ENCODE measurements at regions not wholly inside any gene's neighbourhood (a gene's known extent, or its start where the extent isn't known, plus 50 kb on each side); places are given as distances from the start of the nearest gene placed in this dataset.
"Not testable (repeated sequence)": the region's sequence is repeated elsewhere in the genome, so short reads cannot be mapped to it uniquely, and the experiment has no call there.

DNA sequence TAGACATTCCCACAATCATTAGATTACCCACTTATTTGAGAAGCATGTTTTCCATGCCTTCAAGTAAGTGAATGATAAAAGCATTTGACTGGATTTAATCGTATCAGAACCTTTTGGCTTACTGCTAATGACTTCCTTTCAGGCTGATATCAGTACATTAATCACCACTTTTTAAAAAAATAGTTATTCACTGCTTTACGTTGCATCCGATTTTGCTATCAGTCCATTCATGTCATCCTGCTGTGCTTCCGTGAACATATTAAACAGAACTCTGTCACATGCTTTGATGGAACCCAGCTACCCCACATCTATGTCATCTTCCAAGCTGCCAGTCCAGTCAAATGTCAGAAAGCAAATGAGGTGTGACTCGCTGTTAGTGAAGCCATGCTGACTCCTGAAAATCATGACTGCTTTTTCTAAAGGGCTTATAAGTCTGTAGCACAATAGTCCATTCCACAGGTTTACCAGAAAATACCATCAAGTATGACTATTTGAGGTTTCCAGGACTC is 440.9 kb downstream of the IRS2 start:
- DNase-seq (ENCODE audit: low read depth in 2 of 3, low spot score in 2 of 3), result no peak

DNA sequence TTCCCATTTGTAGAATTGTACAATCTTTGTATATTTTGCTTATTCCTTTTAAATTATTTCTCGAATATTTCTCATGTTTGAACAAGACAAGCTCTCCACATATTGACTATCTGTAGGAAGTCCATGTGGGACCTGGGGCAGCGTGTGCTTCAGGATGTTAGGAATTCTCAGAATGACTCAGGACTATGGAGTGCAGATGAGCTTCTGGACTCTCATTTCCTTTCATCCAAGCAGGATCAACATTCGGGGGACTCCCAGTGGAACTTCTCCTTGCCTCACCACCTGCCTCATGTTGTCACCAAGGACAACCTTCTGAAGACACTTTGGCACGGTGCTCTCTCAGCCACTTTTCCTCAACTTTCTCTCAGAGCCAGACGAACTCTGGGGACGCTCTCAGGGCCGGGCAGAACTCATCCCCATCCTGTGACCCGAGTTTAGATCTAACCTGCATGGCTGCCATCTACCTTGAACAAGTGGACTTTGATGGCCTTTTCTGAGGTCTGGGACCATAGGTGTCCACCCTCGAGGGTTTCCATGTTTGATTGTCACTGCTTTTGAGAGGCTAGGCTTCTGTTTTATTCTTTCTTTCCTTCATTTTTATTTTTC is 441.7 kb downstream of the IRS2 start:
- no peak for DNase-seq (ENCODE audit: low read depth in 2 of 3, low spot score in 2 of 3)

- DNase-seq (ENCODE audit: low read depth in 2 of 3, low spot score in 2 of 3), result no peak
Observed at GRCh38 chr13:109336730-109337129, 449.7 kb downstream of the IRS2 start.

DNA sequence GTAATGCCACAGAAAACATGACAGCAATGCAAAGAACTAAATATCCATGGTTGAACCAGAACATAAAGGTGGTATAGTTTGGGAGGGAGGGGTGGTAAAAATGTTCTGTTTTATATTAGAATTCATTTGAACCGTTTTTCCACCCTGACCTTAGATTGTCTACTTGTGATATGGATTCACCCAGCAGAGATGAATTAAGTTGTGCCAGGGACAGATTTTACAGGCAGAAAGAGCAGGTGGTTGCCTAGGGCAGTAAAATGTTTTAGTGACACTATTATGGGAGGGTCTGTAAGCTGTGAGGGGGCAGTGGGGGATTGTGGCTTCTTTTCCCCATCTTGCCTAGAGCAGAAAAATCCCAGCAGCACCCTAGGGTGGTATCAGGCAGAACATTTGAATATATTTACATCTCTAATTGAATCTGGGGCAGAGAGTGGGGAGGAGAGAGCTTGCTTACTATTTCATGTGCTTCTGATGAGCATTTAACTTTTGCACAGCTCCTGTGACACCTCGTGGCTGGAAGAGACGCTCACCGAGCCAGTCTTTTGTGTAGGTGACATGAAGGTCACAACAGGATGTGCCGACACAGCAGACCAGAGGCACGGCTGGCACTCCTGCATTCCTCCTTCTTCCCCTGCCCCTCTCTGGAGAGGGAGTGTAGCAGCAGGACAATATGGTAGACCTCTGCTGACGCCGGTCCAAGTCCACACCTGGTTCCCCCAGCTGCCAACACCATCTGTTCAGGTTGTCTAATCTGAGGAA is 452.3 kb downstream of the IRS2 start:
- no peak for DNase-seq (ENCODE audit: low read depth in 2 of 3, low spot score in 2 of 3)

- DNase-seq (ENCODE audit: low read depth in 2 of 3, low spot score in 2 of 3), result no peak
Observed at GRCh38 chr13:109332506-109333499, 453.6 kb downstream of the IRS2 start.

- no peak for DNase-seq (ENCODE audit: low read depth in 2 of 3, low spot score in 2 of 3)
Observed at GRCh38 chr13:109331898-109332297, 454.5 kb downstream of the IRS2 start.

GRCh38 chr13:109331011-109331433 is 455.4 kb downstream of the IRS2 start:
- no peak for DNase-seq (ENCODE audit: low read depth in 2 of 3, low spot score in 2 of 3)

DNA sequence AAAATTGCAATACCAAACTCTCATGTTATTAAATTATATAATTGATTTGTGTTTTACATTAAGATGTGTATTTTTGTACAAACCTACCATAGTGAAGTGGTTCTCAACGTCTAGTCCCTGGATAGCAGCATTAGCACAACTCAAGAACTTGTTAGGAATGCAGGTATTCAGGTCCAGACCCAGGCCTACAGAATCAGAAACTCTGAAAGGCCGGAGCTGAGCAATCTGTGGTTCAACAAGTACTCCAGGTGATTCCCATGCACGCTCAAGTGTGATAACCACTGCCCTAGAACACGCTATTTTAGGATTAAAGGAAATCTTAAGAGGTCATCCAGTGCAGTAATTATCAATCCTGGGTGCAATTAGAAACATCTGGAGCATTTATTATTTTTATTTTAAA is 456.3 kb downstream of the IRS2 start:
- DNase-seq (ENCODE audit: low read depth in 2 of 3, low spot score in 2 of 3), result no peak

GRCh38 chr13:109329175-109329574 is 457.2 kb downstream of the IRS2 start:
- no peak for DNase-seq (ENCODE audit: low read depth in 2 of 3, low spot score in 2 of 3)

GRCh38 chr13:109326601-109327000 is 459.8 kb downstream of the IRS2 start:
- DNase-seq (ENCODE audit: low read depth in 2 of 3, low spot score in 2 of 3), result no peak

DNA sequence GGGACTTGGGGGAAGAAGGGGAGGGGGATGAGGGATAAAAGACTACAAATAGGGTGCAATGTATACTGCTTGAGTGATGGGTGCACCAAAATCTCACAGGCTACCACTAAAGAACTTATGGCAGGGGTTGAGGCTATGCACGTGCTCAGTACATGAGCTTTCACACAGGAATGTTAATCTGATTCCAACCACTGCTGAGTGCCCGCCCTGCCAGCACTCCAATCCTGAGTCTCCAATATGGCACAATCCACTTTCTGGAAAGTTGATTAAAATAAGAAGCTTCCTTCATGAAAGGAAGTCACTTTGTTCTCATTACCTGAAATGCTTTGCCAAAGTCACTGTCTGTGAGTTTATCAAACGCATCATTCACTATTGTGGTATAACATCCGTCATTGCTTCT is 463.0 kb downstream of the IRS2 start:
- no peak for DNase-seq (ENCODE audit: low read depth in 2 of 3, low spot score in 2 of 3)

GRCh38 chr13:109318945-109319590 is 467.3 kb downstream of the IRS2 start:
- DNase-seq (ENCODE audit: low read depth in 2 of 3, low spot score in 2 of 3), result no peak

DNA sequence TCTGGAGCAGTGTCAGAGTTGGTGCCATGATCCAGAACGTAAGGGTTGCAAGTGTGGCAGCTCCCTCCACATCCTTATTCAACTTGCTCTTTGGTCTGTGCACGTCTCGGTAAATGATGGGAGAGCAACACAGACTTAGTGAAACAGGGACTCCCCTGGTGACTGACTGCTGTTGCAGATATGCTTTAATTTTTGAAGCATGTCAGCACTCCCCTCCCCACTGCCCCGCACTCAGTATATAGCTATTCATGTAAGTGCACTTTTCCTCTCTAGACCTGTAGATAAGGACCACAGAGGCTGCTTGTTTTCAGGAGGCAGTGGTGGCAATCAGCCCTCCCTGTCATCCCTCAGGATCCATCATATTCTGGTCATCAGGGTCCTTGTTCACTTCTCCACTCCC is 470.9 kb downstream of the IRS2 start:
- DNase-seq (ENCODE audit: low read depth in 2 of 3, low spot score in 2 of 3), result no peak

GRCh38 chr13:109314101-109314500 is 472.3 kb downstream of the IRS2 start:
- DNase-seq (ENCODE audit: low read depth in 2 of 3, low spot score in 2 of 3), result no peak

DNA sequence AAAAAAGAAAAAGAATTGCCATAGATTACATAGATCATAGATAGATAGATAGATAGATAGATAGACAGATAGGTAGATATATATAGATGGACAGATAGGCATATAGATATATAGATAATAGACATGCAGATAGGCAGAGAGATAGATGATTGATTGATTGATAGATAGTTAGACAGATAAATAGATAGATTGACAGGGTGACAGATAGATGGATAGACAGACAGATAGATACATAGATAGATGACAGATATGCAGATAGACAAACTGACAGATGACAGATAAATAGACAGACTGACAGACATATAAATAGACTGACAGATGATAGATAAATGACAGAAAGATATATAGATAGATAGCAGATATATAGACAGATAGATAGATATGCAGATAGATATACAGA is 474.0 kb downstream of the IRS2 start:
- no peak for DNase-seq (ENCODE audit: low read depth in 2 of 3, low spot score in 2 of 3)

- not testable (repeated sequence) for DNase-seq (ENCODE audit: low read depth in 2 of 3, low spot score in 2 of 3)
Observed at GRCh38 chr13:109311431-109311976, 474.9 kb downstream of the IRS2 start.

GRCh38 chr13:109309625-109310363 is 476.6 kb downstream of the IRS2 start:
- DNase-seq (ENCODE audit: low read depth in 2 of 3, low spot score in 2 of 3), result no peak

- DNase-seq (ENCODE audit: low read depth in 2 of 3, low spot score in 2 of 3), result no peak
Observed at GRCh38 chr13:109307027-109307426, 479.4 kb downstream of the IRS2 start.

DNA sequence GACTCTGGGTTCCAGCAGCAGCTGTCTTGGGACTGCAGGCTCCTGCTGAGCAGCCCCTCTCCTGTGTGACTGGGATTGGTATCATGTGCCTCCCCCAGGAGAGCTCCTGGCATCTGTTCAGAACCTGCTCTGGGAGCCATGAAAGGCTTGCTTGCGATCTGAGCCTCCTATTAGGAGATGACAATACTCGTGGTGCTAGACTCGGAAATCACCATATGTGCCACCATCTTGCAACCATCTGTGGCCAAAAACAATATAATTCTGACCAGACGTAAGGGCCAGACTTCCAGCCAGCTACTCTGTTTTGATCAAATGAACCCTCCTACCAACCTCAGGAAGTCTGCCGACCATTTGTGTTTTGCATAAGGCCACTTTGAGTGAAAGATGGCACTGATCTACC is 484.7 kb downstream of the IRS2 start:
- no peak for DNase-seq (ENCODE audit: low read depth in 2 of 3, low spot score in 2 of 3)

GRCh38 chr13:109301276-109301675 is 485.1 kb downstream of the IRS2 start:
- DNase-seq (ENCODE audit: low read depth in 2 of 3, low spot score in 2 of 3), result no peak

Data from hematopoietic multipotent progenitor cell (in vitro differentiated cells).